GM12874 (cell line): ENCODE measurements at regions not wholly inside any gene's neighbourhood (a gene's known extent, or its start where the extent isn't known, plus 50 kb on each side); places are given as distances from the start of the nearest gene placed in this dataset.

Source experiments
- CTCF ChIP-seq: IDR thresholded peaks from 2 replicates; pipeline ENCODE4 v1.5.1; 2011; ENCODE audit warnings: low read depth, mild to moderate bottlenecking, control low read depth, low read length, moderate library complexity; ENCODE audit not compliant: insufficient read depth

GRCh38 chr9:115291841-115292240 is 173.9 kb upstream of the TNC start:
- TF ChIP-seq CTCF, result no peak

DNA sequence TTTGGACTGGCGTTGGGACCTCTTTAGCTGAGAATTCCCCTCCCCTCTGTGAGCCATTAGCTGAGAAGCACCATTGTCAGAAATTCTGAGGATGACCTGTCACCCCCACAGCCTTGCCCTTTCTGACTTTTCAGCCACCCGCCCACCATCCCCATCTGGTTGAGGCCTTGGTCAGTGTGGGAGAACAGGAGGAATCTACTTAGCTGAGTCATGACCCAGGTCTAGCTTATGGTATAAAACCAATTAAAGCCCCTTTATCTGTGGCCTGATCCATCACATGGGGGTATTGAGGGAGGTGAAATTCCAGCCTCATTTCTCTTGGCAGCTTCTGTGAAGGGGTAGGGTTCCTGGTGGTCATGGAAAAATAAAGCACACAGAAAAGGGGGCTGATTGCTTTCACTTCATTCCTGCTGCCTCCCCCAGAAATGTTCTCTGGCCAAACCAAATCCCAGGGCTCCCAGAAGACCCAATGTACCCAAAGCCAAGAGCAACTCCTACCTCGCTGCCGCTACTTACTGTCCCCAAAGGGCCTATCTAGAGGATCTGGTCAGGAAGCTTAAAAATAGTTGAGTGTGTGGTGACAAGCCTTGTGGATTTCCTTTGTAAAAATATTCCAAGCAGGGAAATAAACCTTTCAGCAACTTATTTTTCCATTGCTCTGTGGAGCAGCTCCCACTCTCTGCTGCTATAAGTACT is 174.8 kb upstream of the TNC start:
- no peak for TF ChIP-seq CTCF

- no peak for TF ChIP-seq CTCF
Measured at GRCh38 chr9:115295734-115296133, 177.8 kb upstream of the TNC start.

DNA sequence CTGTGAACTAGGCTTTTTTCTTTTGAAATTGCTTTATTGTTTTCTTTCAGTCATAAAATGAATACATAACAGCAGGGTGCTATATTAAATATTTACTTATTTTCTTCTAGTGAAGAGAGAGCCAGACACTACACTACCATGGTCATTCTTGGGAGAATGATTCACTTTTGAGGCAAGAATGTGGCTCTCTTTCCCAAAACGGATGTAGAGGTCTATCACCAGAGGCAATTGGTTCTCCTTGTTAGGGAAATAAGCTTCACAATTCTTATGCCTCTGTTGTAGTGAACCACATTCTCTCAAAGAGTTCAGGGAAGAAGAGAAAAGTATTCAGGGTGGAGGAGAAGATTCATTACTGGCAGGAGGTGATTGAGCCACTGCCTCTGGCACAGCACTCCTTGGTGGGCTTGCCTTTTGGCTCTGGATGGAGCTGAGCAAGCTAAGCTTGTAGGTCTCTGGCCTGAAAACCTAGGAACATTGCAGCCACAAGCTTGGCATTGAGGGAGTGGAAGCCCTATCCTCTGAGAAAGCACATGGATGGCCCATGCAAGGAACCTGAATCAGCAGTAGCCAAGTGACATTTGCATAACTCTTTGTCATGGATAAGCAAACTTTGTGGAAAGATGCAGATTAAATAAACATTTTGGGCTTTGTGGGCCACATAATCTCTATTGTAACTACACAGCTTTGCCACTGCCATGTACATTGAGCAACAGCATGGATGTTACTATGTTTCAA is 179.0 kb upstream of the TNC start:
- no peak for TF ChIP-seq CTCF

GRCh38 chr9:115300116-115300515 is 182.2 kb upstream of the TNC start:
- no peak for TF ChIP-seq CTCF

DNA sequence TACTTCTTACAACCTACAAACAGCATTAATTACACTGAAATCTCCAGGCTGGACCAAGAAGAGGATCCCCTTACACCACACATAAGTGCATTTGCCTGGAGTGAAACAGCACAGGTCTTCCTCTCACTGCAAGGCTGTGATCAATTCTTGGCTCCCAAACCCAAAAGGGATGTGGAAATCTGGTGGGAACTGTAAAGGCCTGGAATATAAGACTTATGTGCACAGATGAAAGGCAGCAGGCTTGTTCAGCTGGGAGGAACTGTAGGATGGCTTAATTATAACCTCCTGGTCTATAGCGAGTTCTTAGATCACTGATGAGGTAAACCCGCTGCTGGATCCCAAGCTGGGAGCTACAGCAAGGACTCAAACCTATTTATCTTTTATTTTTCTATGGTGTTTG is 182.9 kb upstream of the TNC start:
- TF ChIP-seq CTCF, result no peak

- TF ChIP-seq CTCF, result no peak
Measured at GRCh38 chr9:115301581-115301980, 183.6 kb upstream of the TNC start.
